GM18517 (cell line): ENCODE measurements at regions not wholly inside any gene's neighbourhood (a gene's known extent, or its start where the extent isn't known, plus 50 kb on each side); places are given as distances from the start of the nearest gene placed in this dataset.

ENCODE experiments used
- ATAC-seq: cut with Tn5 transposase; IDR thresholded peaks from one replicate; pipeline ENCODE4 v1.9.1; 2021; ENCODE audit warnings: mild to moderate bottlenecking, moderate library complexity; ENCODE audit not compliant: unreplicated experiment

GRCh38 chr13:24042710-24043440 is 117.6 kb upstream of the SPATA13 start:
- ATAC-seq = no peak

GRCh38 chr13:24043590-24044350 is 116.8 kb upstream of the SPATA13 start:
- ATAC-seq = no peak

GRCh38 chr13:24045597-24045996 is 114.9 kb upstream of the SPATA13 start:
- ATAC-seq = no peak

GRCh38 chr13:24050292-24050711 is 110.2 kb upstream of the SPATA13 start:
- no peak for ATAC-seq

- ATAC-seq = no peak
These were observed 109.5 kb upstream of the SPATA13 start for GRCh38 chr13:24050796-24051715.

GRCh38 chr13:24052547-24053518 is 107.7 kb upstream of the SPATA13 start:
- no peak for ATAC-seq

GRCh38 chr13:24053519-24054251 is 106.8 kb upstream of the SPATA13 start:
- peak; percentile 84 for ATAC-seq

GRCh38 chr13:24056616-24057137 is 103.8 kb upstream of the SPATA13 start:
- ATAC-seq = no peak

GRCh38 chr13:24060993-24061392 is 99.5 kb upstream of the SPATA13 start:
- ATAC-seq = no peak

- ATAC-seq = no peak
These were observed 97.1 kb upstream of the SPATA13 start for GRCh38 chr13:24063281-24063877.

- ATAC-seq = no peak
These were observed 96.1 kb upstream of the SPATA13 start for GRCh38 chr13:24064371-24064770.

- no peak for ATAC-seq
These were observed 95.3 kb upstream of the SPATA13 start for GRCh38 chr13:24065176-24065575.

GRCh38 chr13:24066405-24067295 is 93.9 kb upstream of the SPATA13 start:
- no peak for ATAC-seq

GRCh38 chr13:24068472-24068871 is 92.0 kb upstream of the SPATA13 start:
- ATAC-seq = no peak

- no peak for ATAC-seq
These were observed 89.5 kb upstream of the SPATA13 start for GRCh38 chr13:24071016-24071415.

- ATAC-seq = no peak
These were observed 89.0 kb upstream of the SPATA13 start for GRCh38 chr13:24071423-24072075.

- ATAC-seq = no peak
These were observed 86.9 kb upstream of the SPATA13 start for GRCh38 chr13:24073657-24074056.
